ENCODE measurements at regions not wholly inside any gene's neighbourhood (a gene's known extent, or its start where the extent isn't known, plus 50 kb on each side); places are given as distances from the start of the nearest gene placed in this dataset.
"Not testable (repeated sequence)": the region's sequence is repeated elsewhere in the genome, so short reads cannot be mapped to it uniquely, and the experiment has no call there.

DNA sequence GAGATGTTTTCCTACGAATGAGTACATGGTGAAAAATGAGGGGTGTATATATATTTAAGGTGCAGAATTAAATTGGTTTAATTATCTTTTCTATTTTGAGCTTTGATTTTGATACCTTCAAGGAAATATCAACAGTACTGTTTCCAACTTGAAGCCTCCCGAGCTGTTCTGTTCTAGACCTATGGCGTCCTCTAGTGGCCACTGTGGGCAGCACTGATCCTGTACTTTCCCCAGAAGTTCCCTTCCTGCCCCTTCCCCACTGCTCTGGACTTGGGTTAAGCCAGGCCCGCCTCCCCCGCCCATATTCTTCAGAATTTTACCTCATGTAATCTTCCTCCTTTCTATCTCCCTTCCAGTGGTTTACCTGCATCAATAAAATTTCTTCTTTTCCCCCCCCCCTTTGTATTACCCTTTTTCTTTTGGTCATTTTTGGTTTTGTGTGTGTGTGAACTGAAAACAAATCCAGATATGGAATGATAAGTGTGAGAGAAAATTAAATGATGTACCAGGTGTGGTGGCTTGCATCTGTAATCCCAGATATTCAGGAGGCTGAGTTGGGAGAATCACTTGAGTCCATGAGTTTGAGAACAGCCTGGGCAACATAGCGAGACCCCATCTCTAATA lies 1643.5 kb downstream of the TP53TG3F start:
- Mint-ChIP-seq H3K9me3 (peaks cover 40% of the 10 kb centered on the region), H3K4me3 (no peak overlapping the region), H3K36me3 (ENCODE audit: low read depth) (no peaks in the 10 kb centered on the region), H3K27me3 (ENCODE audit: low read depth) (no peaks in the 10 kb centered on the region), H3K27ac (no peak overlapping the region), H3K4me1 (no peaks in the 10 kb centered on the region)
- TF ChIP-seq, protein P1, sequence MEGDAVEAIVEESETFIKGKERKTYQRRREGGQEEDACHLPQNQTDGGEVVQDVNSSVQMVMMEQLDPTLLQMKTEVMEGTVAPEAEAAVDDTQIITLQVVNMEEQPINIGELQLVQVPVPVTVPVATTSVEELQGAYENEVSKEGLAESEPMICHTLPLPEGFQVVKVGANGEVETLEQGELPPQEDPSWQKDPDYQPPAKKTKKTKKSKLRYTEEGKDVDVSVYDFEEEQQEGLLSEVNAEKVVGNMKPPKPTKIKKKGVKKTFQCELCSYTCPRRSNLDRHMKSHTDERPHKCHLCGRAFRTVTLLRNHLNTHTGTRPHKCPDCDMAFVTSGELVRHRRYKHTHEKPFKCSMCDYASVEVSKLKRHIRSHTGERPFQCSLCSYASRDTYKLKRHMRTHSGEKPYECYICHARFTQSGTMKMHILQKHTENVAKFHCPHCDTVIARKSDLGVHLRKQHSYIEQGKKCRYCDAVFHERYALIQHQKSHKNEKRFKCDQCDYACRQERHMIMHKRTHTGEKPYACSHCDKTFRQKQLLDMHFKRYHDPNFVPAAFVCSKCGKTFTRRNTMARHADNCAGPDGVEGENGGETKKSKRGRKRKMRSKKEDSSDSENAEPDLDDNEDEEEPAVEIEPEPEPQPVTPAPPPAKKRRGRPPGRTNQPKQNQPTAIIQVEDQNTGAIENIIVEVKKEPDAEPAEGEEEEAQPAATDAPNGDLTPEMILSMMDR (IDR thresholded peaks at IDR 0.05; ENCODE audit: unreplicated experiment in 3 of 3) = no peak

DNA sequence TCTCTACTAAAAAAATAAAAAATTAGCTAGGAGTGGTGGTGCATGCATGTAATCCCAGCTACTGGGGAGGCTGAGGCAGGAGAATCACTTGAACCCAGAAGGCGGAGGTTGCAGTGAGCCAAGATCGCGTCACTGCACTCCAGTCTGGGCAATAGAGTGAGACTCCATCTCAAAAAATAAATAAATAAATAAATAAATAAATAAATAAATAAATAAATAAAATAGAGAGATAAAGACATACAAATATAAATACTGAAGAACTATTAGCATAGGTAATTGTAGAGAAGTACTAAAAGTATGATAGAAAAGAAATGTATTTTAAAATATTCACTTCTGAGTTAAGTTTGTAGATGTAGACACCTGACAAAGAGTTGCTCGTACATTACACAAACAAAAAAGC lies 1652.4 kb downstream of the TP53TG3F start:
- H3K27me3 Mint-ChIP-seq (ENCODE audit: low read depth); H3K4me3 Mint-ChIP-seq; H3K27ac Mint-ChIP-seq; H3K36me3 Mint-ChIP-seq (ENCODE audit: low read depth); H3K4me1 Mint-ChIP-seq: not testable (repeated sequence)
- H3K9me3 Mint-ChIP-seq = peaks cover 19% of the 10 kb centered on the region

DNA sequence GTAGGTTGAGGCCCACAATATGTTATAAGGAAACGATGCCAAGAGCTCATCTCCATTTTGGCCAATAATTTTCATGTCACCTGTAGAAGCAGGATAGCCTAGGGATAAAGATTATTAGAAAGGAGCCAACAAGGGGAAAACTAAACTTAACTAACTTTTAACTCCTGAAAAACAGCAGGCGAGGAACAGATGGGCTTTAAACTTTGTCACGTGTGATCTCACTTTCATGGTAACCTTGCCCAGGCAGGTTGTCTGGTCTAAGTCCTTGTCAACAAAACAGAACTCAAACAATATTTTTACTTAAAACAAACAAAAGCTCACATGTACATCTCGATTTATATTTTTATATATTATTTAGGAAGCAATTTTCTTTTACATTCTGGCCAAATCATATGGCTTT lies 1672.0 kb downstream of the TP53TG3F start:
- TF ChIP-seq, protein P1 (IDR thresholded peaks at IDR 0.05; ENCODE audit: unreplicated experiment in 3 of 3) = no peak
- no peak overlapping the region for H3K4me3 Mint-ChIP-seq
- no peaks in the 10 kb centered on the region for H3K27me3 Mint-ChIP-seq (ENCODE audit: low read depth)
- H3K9me3 Mint-ChIP-seq = peaks cover 18% of the 10 kb centered on the region
- H3K27ac Mint-ChIP-seq = no peak overlapping the region
- no peaks in the 10 kb centered on the region for H3K4me1 Mint-ChIP-seq
- H3K36me3 Mint-ChIP-seq (ENCODE audit: low read depth) = no peaks in the 10 kb centered on the region

DNA sequence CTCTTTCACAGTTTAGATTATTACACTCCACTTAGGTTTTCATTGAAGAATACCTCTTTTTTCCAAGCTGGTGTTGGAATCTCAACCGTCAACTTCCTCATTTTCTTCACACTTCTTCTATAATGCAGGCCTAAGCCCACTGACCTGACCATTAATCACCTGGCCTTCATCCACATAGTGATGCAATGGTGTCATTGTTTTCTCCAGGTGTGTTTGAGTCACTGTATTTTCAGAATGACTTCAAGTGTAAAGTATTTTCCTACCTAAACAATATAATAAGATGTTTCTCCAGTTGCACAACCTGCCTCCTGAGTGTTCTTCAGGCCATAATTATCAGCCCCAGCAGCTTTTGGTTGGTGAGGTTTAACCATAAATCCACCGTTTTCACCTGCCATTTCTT lies 1675.1 kb downstream of the TP53TG3F start:
- H3K27ac Mint-ChIP-seq = no peak overlapping the region
- peaks cover 12% of the 10 kb centered on the region for H3K9me3 Mint-ChIP-seq
- H3K27me3 Mint-ChIP-seq (ENCODE audit: low read depth) = no peaks in the 10 kb centered on the region

DNA sequence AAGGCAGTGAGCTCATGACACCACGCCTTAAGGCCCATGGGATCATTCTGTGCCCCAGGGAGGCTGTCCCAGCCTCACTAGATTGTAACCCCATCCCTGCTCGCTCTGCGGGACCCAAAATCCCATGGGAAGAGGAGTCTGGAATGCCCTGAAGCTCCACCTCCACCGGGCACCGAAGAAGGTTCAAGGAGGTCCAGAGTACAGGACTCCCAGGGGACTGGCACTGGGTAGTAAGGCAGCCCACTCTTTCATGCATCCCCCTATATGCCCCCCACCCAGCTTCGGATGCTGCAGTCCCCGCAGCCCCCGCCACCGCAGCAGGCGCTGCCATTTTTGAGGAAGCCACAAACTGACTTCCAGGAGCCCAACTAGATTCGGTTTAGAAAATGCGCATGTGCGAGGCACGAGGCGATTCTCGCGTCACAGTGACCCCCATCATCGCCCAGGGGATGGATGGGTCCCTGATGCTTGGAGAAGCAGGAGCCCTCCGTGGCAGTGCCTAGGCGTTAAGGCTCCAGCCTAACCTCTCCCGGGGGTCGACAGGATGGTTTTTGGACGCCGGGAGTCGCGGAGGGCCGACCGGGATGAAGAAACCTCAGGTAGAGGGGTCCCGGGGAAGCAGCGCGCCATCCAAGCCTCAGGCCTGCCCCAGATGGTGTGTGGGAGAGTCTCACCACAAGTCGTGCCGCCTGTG lies 1681.0 kb downstream of the TP53TG3F start:
- Mint-ChIP-seq H3K9me3 (peaks cover 30% of the 10 kb centered on the region), H3K27ac (no peak overlapping the region), H3K36me3 (ENCODE audit: low read depth) (peaks cover 3% of the 10 kb centered on the region), H3K4me3 (no peak overlapping the region), H3K27me3 (ENCODE audit: low read depth) (no peaks in the 10 kb centered on the region), H3K4me1 (no peaks in the 10 kb centered on the region)
- TF ChIP-seq, protein P1 (IDR thresholded peaks at IDR 0.05; ENCODE audit: unreplicated experiment in 3 of 3) = no peak

More for the DNA sequence above, 1675.1 kb downstream of the TP53TG3F start:
- H3K36me3 Mint-ChIP-seq (ENCODE audit: low read depth) = no peaks in the 10 kb centered on the region
- no peak overlapping the region for H3K4me3 Mint-ChIP-seq
- no peaks in the 10 kb centered on the region for H3K4me1 Mint-ChIP-seq
- TF ChIP-seq, protein P1 (IDR thresholded peaks at IDR 0.05; ENCODE audit: unreplicated experiment in 3 of 3) = no peak

DNA sequence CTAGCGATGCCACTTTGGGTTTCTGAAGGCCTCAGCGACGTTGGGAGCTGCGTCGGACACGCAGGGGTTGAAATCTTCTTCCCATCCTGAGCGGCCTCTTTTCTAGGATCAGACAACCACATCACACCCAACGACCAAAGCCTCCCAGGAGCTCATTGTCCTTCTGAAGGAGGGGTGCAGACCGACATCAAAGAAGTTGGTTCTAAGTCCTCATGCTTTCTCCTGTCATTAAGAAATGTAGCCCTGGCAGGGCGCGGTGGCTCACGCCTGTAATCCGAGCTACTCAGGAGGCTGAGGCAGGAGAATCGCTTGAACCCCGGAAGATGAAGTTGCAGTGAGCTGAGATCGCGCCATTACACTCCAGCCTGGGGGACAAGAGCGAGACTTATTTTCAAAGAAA lies 1681.9 kb downstream of the TP53TG3F start:
- TF ChIP-seq, protein P1 (IDR thresholded peaks at IDR 0.05; ENCODE audit: unreplicated experiment in 3 of 3) = no peak
- peaks cover 32% of the 10 kb centered on the region for H3K9me3 Mint-ChIP-seq

More for the DNA sequence above, 1681.9 kb downstream of the TP53TG3F start:
- Mint-ChIP-seq H3K27ac (no peak overlapping the region), H3K4me1 (no peaks in the 10 kb centered on the region), H3K27me3 (ENCODE audit: low read depth) (no peaks in the 10 kb centered on the region), H3K36me3 (ENCODE audit: low read depth) (peaks cover 3% of the 10 kb centered on the region), H3K4me3 (no peak overlapping the region)

All from nephron (organoid).